Medulla oblongata (tissue), 1 donor: ENCODE measurements at regions not wholly inside any gene's neighbourhood (a gene's known extent, or its start where the extent isn't known, plus 50 kb on each side); places are given as distances from the start of the nearest gene placed in this dataset.
"Not testable (repeated sequence)": the region's sequence is repeated elsewhere in the genome, so short reads cannot be mapped to it uniquely, and the experiment has no call there.

ENCODE experiments used
- DNase-seq: peaks from one replicate; pipeline ENCODE4 v3.0.0-alpha.2; 2015; ENCODE audit errors: extremely low spot score

- DNase-seq = no peak
Measured at GRCh38 chr11:79522626-79523025, 81.8 kb upstream of the TENM4 start.

DNA sequence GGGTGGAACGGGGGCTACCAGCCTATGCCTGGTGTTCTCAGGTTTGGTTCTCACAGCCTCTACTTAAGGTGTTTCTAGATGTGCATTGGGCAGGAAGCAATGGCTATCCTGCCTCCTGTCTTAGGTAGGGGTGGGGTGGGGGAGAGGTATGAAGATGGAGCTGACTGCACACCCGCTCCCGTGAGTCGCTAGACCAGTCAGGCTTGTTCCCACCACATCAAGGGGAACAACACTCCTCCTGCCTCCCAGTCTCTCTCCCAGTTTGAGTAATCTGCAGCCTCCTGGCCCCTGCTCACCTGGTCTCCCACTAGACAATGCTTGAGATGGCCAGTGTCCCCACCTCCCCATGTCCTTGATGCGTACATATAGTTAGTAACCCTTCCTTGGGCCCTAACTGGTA lies 79.3 kb upstream of the TENM4 start:
- DNase-seq = no peak

GRCh38 chr11:79515781-79516180 lies 75.0 kb upstream of the TENM4 start:
- DNase-seq = no peak

DNA sequence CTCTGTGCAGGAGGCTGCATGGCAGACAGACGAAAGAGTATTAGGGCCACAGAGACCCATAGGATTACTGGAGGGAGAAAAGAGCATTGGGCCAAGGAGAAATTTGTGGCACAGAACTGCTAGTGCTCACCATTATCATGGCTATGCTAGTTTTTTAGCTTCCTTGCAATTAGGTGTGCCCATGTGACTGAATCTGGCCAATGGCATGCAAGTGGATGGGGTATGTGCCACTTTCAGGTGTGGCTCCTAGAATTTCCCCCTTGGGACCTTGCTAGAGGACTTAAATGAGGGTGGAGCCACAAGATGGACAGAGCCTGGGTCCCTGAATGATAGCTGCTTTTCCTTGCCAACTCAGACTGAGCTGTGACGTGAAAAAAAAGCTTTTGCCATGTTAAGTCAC lies 73.9 kb upstream of the TENM4 start:
- DNase-seq = no peak

DNA sequence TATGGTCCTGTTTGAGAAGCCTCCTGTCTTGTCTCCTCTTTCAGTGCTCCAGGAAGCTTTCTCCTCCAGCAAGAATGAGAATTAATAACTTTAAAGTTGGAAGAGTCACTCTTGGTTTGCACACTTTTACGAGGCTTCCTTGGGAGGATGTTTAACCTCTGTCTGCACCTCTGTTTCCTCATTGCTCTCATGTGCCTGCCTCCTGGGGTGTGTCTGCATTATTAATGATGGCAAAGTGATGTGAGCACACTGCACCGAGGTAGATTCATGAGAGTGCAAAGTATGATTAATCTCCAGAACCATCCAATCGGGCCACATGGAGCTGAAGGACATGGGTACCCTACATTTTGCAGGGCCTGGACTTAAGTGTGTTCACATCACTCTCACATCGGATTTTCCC lies 73.5 kb upstream of the TENM4 start:
- no peak for DNase-seq

DNA sequence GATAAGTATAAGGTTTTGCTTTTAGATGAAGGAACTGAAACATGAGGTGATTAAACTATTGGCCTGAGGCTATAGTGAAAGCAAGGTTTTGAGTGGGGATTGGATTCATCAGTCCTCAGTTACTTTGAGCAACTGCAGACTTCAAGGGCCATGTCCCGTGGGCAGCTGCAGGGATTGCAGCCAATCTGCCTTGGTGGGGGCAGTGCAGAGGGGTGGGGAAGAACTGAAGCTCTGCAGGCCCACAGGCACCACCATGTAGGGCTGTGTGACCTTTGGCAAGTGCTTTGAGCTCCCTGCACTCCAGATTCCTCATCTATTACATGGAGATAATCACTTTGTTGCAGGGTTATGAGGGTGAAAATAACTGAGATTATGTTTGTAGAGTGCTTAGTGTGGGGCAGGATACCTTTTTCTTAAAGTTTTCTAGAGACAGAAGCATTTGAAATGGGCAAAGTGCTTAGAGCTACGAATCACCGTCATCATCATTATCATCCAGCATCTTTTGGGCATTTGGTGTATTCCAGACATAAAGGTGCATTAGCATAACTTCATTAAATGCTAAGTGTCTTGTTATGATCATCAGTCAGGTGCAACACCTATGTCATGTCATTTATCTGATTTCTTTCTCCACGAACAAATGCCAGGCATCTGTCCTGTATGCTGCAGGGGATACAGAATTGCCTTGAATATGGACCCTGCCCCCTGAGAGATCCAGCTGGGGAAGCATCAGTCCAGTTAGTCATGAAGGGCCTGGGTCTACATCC lies 72.1 kb upstream of the TENM4 start:
- DNase-seq = no peak

GRCh38 chr11:79510960-79511359 lies 70.1 kb upstream of the TENM4 start:
- no peak for DNase-seq

DNA sequence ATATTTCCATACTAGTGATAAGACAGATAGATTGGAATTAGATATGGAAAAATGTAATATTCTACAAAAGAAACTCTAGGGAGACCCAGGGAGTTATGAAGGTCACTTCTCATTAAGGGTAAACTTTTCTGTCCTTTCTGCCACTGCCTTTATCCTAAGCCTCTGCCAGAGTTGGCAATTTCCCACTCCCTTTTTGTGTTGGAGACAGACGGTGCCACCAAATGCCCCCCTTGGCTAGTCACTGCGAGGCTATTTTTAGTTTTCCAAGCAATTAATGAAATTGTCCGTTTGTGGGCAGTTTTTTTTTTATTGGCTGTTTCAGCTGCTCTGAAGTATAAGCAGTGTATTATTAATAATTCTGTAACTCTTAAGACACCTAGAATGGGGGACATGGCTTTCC lies 67.6 kb upstream of the TENM4 start:
- DNase-seq = peak; percentile 60

DNA sequence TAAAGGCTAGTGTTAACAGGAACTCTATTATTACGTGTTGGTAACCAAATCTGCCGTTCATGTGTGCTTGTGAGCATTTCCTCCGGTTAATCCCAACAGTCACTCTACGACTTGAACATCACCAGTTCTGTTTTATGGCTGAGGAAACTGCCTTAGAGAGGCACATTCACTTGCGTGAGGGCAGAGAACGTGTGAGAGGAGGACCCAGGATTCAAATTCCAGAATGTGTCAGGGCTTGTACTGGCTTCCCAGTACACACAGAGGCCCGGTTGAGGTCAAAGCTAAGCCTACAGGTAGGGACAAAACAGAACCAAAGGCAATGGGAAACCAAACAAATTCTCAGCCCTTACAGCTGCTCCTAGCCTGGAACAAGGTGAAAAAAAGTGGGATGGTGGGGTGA lies 66.9 kb upstream of the TENM4 start:
- no peak for DNase-seq

- DNase-seq = no peak
Measured at GRCh38 chr11:79506734-79507344, 66.0 kb upstream of the TENM4 start.

DNA sequence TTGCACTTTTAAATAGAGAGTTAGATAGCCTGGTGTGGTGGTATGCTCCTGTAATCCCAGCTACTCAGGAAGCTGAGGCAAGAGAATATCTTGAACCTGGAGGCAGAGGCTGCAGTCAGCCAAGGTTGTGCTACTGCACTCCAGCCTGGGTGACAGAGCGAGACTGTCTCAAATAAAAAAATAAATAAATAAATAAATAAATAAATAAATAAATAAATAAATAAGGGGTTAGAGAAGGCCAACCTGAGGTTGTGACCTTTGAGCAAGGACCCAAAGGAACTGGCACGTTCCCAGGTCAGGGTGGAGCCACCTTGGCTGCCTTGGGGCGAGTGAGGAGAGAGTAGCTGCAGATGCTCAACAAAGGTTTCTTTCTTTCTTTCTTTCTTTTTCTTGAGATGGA lies 65.3 kb upstream of the TENM4 start:
- DNase-seq = no peak

GRCh38 chr11:79503028-79503427 lies 62.2 kb upstream of the TENM4 start:
- peak; percentile 18 for DNase-seq

DNA sequence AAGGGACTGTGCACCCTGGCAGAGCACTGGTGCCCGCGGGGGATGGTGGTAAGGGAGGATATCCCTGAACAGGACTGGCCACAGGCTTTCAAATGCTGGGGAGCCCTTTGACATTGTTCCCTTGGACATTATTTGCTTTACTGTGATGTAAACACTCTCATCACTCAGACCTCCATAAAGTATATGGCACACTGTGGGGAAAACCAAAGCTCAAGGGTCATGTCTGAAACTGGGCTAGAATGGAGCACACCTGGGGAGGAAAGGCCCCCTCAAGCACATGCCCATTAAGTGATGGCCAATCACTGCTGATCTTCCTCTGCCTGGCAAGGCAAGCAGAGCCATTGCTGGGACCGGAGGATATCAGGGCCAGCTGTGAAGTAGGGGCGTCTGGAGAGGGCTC lies 60.9 kb upstream of the TENM4 start:
- no peak for DNase-seq

GRCh38 chr11:79499929-79500328 lies 59.1 kb upstream of the TENM4 start:
- not testable (repeated sequence) for DNase-seq

- no peak for DNase-seq
Measured at GRCh38 chr11:79498667-79499066, 57.8 kb upstream of the TENM4 start.

GRCh38 chr11:79493555-79494171 lies 52.8 kb upstream of the TENM4 start:
- peak; percentile 84 for DNase-seq

DNA sequence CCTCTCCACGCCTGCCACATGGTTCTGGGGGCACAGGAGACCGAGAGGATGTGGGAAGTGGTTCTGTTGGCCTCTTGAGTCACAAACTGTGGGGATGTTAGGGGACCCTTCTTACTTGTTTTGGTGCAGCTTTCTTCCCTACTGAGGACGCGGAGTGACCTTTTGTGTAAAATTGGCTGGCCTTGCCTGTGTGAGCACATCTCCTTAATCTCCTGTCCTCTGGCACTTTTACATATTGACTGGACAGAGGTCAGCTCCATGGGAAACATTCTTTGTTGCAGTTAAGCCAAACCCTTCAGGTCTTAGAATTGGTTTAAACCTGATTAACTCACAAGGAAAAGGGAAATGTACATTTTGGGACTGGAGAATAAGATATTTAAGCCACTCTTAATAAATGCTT lies 51.2 kb upstream of the TENM4 start:
- DNase-seq = no peak
